ENCODE measurements at regions not wholly inside any gene's neighbourhood (a gene's known extent, or its start where the extent isn't known, plus 50 kb on each side); places are given as distances from the start of the nearest gene placed in this dataset.

GRCh38 chr5:93096561-93096960 lies 484.5 kb downstream of the NR2F1-AS1 start:
- DNase-seq = no peak

- no peak for DNase-seq
Observed at GRCh38 chr5:93092349-93093105, 488.5 kb downstream of the NR2F1-AS1 start.

DNA sequence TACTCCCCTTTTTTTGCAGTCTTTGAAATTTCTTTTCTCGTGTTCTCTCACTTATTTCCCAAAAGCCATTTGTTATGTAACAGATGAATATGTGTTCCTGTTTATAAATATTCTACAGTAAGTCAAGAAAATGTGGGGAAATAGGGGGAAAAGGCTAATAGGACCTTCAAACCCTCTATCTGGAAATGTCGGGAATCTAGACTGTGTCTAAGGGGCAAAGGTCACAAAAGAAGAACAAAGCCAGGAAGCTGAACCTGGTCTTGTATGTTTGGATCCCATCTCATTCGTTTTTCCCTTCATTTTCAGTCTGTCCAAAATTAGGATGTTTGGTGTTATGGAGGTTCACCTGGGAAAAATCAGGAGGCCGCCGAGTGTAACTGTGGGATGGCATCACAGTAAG lies 490.3 kb downstream of the NR2F1-AS1 start:
- no peak for DNase-seq

GRCh38 chr5:93088592-93089389 lies 492.2 kb downstream of the NR2F1-AS1 start:
- DNase-seq = no peak

- DNase-seq = no peak
Observed at GRCh38 chr5:93087326-93087725, 493.7 kb downstream of the NR2F1-AS1 start.

- DNase-seq = no peak
Observed at GRCh38 chr5:93082981-93083380, 498.0 kb downstream of the NR2F1-AS1 start.

DNA sequence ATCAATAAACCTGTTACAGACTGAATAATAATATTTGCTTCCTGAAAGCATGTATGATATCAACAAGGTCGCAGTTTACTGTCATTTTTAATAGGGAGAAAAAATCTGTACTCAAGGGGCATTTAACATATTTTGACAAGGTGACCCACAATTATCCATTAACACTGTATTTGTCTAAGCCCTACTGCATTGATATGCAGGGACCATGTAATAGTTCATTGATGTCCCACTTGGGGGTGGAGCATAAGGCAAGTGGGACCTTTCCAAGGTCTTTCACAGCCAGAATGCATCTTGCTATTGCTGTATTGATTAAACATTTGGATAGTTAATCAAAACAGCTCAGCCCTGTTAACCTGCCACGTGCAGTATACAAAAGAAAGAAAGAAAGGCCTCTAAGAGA lies 502.0 kb downstream of the NR2F1-AS1 start:
- DNase-seq = no peak

GRCh38 chr5:93078082-93079038 lies 502.7 kb downstream of the NR2F1-AS1 start:
- no peak for DNase-seq

DNA sequence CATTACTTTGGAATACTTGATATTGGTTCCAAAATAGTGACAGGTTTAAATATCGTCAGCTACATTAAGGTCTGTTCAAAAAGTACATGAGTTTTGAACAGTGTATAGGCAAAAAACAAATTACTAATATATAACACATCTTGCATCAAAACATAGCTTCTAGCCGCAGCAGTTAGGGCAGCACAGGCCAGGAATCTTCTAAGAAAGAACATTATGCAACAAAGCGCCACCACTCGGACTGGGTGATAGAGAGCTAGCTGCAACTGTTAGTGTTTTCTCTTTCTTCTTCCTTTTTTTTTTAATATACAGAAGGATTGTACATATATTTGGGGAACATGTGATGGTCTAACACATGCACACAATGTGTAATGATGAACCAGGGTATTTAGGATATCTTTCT lies 504.5 kb downstream of the NR2F1-AS1 start:
- no peak for DNase-seq

- DNase-seq = no peak
Observed at GRCh38 chr5:93076096-93076495, 504.9 kb downstream of the NR2F1-AS1 start.

DNA sequence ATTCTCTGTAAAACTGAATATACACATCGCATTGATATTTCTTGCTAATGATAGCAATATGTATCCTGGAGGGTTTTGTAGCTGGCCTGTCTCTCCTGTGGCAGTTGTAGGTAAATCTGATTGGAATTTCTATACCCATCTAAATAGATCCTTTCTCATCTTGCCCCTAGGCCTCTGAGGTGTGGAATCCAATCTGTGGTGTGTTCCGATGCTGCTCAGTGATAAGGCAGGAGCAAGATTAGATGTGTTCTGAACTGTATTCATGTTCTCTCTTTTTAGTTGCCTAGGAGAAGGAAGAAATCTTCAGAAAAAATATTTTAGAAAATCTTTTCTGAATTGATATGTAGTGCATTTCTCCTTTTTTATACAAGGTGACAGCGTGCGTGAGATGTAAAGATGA lies 507.5 kb downstream of the NR2F1-AS1 start:
- no peak for DNase-seq

DNA sequence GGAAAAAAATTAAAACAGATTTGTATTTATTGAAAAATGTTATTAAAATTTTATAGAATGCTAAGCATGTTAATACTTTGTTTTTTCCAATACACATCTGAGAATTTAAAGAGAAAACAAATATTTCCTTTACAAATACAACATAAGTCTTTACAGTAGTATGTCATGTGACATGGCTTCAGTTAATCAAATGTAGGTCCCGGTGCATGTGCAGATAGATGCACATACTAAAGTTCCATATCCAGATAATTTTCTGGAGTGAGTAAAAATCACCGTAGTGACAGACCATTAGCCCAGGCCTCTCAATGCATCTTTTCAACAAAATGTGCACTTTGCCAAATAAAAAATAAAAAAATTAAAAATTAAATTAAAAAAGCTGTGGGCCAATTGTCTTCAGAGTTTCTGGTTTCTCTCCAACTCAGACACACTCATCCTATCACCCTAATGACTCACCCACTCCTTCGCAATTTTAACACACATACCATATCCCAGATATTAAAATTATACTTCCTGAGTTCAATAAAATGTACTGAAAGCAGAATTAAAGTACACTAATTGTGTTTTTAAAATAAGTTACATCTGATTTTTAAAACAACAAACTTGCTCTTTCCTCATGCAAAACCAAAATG lies 508.1 kb downstream of the NR2F1-AS1 start:
- DNase-seq = no peak

DNA sequence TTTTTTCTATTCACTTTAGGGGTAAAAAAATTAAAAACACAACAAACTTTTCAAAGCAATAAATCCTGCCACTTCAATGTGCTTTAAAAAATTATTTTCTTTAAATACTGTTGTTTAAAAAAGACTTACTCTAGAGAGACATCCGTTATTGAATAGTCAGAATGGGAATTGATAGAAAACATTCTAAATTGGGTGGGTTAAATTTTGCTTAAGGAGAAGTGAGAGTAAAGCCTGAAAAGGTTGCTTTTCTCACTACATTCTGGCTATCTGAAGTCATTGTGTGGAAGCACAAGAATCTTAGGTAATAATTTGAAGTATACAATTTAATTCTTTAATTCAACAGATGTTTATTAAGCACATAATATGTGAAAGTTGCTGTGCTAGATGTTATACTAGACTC lies 509.3 kb downstream of the NR2F1-AS1 start:
- DNase-seq = no peak

GRCh38 chr5:93070938-93071337 lies 510.1 kb downstream of the NR2F1-AS1 start:
- no peak for DNase-seq

- DNase-seq = no peak
Observed at GRCh38 chr5:93069276-93069675, 511.7 kb downstream of the NR2F1-AS1 start.

DNA sequence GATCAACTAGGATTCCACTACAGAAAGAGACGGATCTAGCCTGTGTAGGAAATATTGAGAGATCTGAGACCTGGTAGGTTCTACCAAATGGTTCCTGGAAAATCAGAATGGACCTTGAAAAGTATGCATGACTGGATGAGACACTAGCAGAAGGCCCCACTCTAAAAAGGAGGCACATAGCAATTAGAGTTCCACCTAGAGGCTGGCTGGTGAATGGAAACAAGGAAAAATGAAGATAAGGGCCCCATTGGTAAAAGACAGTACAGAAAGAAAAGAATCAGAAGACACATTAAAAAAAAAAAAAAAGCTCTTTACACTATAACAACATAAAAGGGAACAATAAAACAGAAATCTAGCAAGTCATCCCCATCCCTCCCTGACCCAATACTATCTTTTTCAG lies 518.5 kb downstream of the NR2F1-AS1 start:
- no peak for DNase-seq

DNA sequence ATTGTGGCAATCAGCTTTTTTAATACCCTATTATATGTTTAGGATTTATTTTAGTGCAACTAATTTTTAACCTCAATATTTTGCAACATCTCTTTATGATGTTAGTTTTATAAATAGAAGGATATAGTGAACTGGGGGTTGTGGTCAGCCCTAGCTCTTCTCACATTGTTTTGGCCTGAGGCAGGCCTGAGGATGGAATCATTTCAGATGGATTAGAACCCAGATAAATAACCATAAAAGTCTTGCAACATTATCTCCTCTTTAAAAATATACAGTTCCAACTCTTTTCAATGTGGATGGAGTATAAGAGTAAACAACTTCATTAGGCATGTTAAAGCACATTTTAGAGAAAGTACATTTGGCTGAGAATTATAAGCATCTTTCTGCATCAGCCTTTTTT lies 522.7 kb downstream of the NR2F1-AS1 start:
- no peak for DNase-seq

GRCh38 chr5:93057311-93057710 lies 523.7 kb downstream of the NR2F1-AS1 start:
- no peak for DNase-seq

GRCh38 chr5:93055971-93056370 lies 525.0 kb downstream of the NR2F1-AS1 start:
- DNase-seq = no peak

DNA sequence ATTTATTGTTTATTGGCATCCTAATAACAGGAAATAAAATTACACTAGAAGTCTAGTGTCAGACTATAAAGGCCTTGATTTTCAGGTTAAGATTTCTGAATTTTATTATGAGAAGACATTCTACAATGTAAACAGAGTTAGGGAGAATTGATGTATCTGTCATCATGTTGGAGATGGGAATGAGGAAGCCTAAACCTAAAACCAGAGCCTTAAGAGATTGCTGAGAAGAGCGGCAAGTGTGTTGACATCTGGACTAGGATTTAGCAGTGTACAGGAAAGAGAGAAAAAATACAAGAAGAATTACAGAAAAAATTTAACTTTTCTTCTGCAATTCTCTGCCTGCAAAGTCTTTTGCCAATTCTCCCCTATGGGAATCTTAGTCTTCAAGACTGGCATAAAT lies 525.5 kb downstream of the NR2F1-AS1 start:
- no peak for DNase-seq

DNA sequence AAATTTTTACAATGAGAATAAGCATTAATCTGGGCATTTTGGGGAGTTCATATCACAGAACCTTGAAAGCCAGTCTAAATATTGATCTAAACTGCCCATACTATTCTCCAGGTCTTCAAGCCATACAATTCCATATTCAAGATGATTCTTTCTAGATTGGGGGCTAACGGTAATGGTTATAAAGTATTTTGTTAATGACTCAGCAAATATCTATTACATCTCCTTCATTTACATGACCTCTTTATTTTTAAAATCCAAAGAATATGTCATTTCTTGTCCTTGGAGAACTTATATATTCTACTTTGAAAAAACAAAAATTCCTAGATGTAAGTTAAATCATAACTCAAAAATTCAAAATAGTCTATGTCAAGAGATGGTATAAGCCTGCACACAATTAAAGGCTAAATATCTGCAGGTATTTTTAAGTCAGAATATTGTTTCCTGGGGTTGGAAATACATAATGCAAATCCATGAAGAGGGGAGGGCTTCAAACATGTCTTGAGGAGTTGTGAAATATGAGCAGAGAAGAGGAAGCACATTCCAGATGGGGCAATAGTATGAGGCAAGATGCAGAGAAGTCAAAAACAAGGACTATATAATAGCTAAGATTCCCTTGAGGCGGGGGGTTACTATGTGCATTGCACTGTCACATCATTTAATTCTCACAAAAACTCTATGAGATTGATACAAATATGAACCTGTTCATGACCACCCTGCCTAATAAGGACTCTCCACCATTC lies 526.4 kb downstream of the NR2F1-AS1 start:
- DNase-seq = no peak

DNA sequence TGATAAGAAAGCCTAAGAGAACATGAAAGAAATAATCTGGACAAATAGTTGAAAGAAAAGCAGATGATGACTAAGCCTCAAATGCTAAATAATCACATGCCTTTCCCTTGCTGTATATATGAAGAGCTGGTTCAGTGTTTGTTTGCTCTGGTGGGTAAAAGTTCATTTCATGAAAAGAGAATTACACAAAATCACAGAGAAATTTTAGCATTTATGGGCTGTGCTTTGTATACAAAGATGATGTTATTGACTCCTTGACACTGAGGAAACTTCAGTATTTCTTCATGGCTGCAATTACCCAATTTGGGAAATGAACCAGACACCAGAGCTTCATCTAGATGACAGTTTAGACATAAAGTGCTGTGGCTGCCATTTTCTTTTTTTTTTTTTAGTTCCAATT lies 527.2 kb downstream of the NR2F1-AS1 start:
- no peak for DNase-seq

All from activated CD8-positive, alpha-beta memory T cell treated with anti-CD3 and anti-CD28 coated beads, Interleukin-2, amount 50 U/mL, for 4 hours (primary cell).